K562 (cell line): ENCODE measurements at regions not wholly inside any gene's neighbourhood (a gene's known extent, or its start where the extent isn't known, plus 50 kb on each side); places are given as distances from the start of the nearest gene placed in this dataset.

Experiments
- ATF2 ChIP-seq: sonication (generic); formaldehyde crosslinking; IDR thresholded peaks from 2 replicates; pipeline ENCODE4 v1.8.1; 2022; ENCODE audit warnings: missing genetic modification reagents
- CBFA2T3 ChIP-seq: fragments of 450-650 bp; IDR thresholded peaks from 2 replicates; pipeline ENCODE4 v1.6.1; 2017
- CCAR2 ChIP-seq: fragments of 200-400 bp; formaldehyde crosslinking; IDR thresholded peaks from 2 replicates; pipeline ENCODE4 v1.6.1; 2017; ENCODE audit warnings: mild to moderate bottlenecking, low read depth, low read length
- CCNT2 ChIP-seq: IDR thresholded peaks from 2 replicates; pipeline ENCODE4 v1.6.1; 2011; ENCODE audit warnings: borderline replicate concordance, low read depth, mild to moderate bottlenecking, moderate library complexity, mixed read lengths, low read length; ENCODE audit not compliant: insufficient read length; ENCODE audit errors: extremely low read depth
- CEBPB ChIP-seq: fragments of 450-650 bp; IDR thresholded peaks from 2 replicates; pipeline ENCODE4 v1.6.1; 2016; ENCODE audit warnings: missing genetic modification characterization, missing compliant biosample characterization
- CXXC5 ChIP-seq: fragments of 250-450 bp; sonication (Bioruptor Pico); IDR thresholded peaks from 2 replicates; pipeline ENCODE4 v1.8.0; 2022; ENCODE audit warnings: inconsistent platforms, mild to moderate bottlenecking, moderate library complexity
- DNMT1 ChIP-seq: fragments of 450-650 bp; IDR thresholded peaks from 2 replicates; pipeline ENCODE4 v1.6.1; 2016; ENCODE audit warnings: antibody characterized with exemption, mild to moderate bottlenecking
- GATAD2B ChIP-seq: fragments of 450-650 bp; IDR thresholded peaks from 2 replicates; pipeline ENCODE4 v1.6.1; 2017; ENCODE audit warnings: mild to moderate bottlenecking, borderline replicate concordance
- ILF3 ChIP-seq: fragments of 450-650 bp; IDR thresholded peaks from 2 replicates; pipeline ENCODE4 v1.6.1; 2018; ENCODE audit warnings: antibody characterized with exemption, mild to moderate bottlenecking, moderate library complexity, borderline replicate concordance
- MED1 ChIP-seq: sonication (generic); formaldehyde crosslinking; IDR thresholded peaks from 2 replicates; pipeline ENCODE4 v1.8.1; 2023; ENCODE audit warnings: missing genetic modification reagents, borderline replicate concordance
- MEF2A ChIP-seq: IDR thresholded peaks from 2 replicates; pipeline ENCODE4 v1.6.1; 2011; ENCODE audit warnings: low read depth, mild to moderate bottlenecking, low read length, moderate library complexity; ENCODE audit not compliant: control insufficient read depth
- POLR2AphosphoS5 ChIP-seq: IDR thresholded peaks from 2 replicates; pipeline ENCODE4 v1.6.1; 2011; ENCODE audit warnings: mild to moderate bottlenecking, low read depth, low read length, moderate library complexity; ENCODE audit not compliant: control insufficient read depth, insufficient read depth
- PRMT5 ChIP-seq: sonication (generic); formaldehyde crosslinking; IDR thresholded peaks from 2 replicates; pipeline ENCODE4 v1.5.0; 2020; ENCODE audit warnings: missing genetic modification reagents
- RB1 ChIP-seq: fragments of 450-650 bp; IDR thresholded peaks from 2 replicates; pipeline ENCODE4 v1.6.1; 2017; ENCODE audit warnings: low read depth, mild to moderate bottlenecking
- RBM25 ChIP-seq: fragments of 200-400 bp; formaldehyde crosslinking; IDR thresholded peaks from 2 replicates; pipeline ENCODE4 v1.6.1; 2018; ENCODE audit warnings: low read length, low read depth, moderate library complexity; ENCODE audit not compliant: severe bottlenecking
- SP2 ChIP-seq: IDR thresholded peaks from 2 replicates; pipeline ENCODE4 v1.6.1; 2011; ENCODE audit warnings: mild to moderate bottlenecking, low read depth, low read length, moderate library complexity; ENCODE audit not compliant: poor library complexity, severe bottlenecking; ENCODE audit errors: extremely low read depth
- SPI1 ChIP-seq: IDR thresholded peaks from 2 replicates; pipeline ENCODE4 v1.6.1; 2011; ENCODE audit warnings: low read depth, low read length, control low read depth, borderline replicate concordance
- U2AF2 ChIP-seq: fragments of 200-400 bp; formaldehyde crosslinking; optimal IDR thresholded peaks from 2 replicates; pipeline ENCODE3; 2017; ENCODE audit warnings: low read depth, mild to moderate bottlenecking, low read length
- ZNF507 ChIP-seq: conservative IDR thresholded peaks from 2 replicates; pipeline ENCODE4 v1.6.1; 2017; ENCODE audit warnings: missing genetic modification characterization, missing compliant biosample characterization
- ZNF696 ChIP-seq: fragments of 250-450 bp; sonication (Bioruptor Pico); conservative IDR thresholded peaks from 2 replicates; pipeline ENCODE4 v1.4.0; 2020; ENCODE audit warnings: mild to moderate bottlenecking, moderate library complexity
- ZNF778 ChIP-seq: fragments of 450-650 bp; formaldehyde crosslinking; IDR thresholded peaks from 2 replicates; pipeline ENCODE4 v1.4.0; 2020; ENCODE audit warnings: mild to moderate bottlenecking, moderate library complexity
- TF ChIP-seq, protein P1 (sequence below): fragments of 450-650 bp; formaldehyde crosslinking; IDR thresholded peaks from 2 replicates; pipeline ENCODE4 v1.4.0; 2020; ENCODE audit warnings: mild to moderate bottlenecking, mixed read lengths
- TF ChIP-seq, protein P2 (sequence below): fragments of 450-650 bp; formaldehyde crosslinking; IDR thresholded peaks from 2 replicates; pipeline ENCODE4 v1.4.0; 2022; ENCODE audit warnings: missing genetic modification characterization
- TF ChIP-seq, protein P3 (sequence below): fragments of 450-650 bp; conservative IDR thresholded peaks from 2 replicates; pipeline ENCODE4 v1.6.1; 2016; ENCODE audit warnings: missing genetic modification characterization, low read depth, mild to moderate bottlenecking, missing compliant biosample characterization, moderate library complexity

DNA sequence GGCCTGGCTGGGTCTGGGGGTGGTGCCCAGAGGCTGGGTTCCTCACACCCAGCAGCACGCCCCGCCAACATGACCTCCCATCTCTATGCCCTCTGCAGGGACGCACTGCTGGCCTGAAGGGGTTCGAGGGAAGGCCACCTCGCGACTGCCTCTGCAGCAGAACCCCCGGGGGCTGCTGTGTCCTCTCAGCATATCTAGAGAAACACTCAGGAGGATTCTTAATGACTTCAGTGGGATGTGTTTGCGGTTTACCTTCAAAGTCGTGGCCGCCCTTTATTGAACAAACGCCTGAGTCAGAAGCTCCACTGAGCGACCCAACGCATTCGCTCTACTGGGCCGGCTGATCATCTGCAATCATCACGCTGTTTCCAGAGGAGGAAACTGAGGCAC lies 54.8 kb upstream of the GATA5 start (continued):
- no peak for TF ChIP-seq ZNF696 (CRISPR knock-in tag)
- TF ChIP-seq GATAD2B: 0 out of 2 replicates have a peak, but pooled peaks have one; percentile 23
- no peak for TF ChIP-seq CEBPB (tag)
- peak; percentile 57; the same call in 1 of the 2 replicates for TF ChIP-seq CBFA2T3
- TF ChIP-seq U2AF2: no peak
- no peak for TF ChIP-seq DNMT1
- no peak for TF ChIP-seq ILF3
- TF ChIP-seq, protein P1, sequence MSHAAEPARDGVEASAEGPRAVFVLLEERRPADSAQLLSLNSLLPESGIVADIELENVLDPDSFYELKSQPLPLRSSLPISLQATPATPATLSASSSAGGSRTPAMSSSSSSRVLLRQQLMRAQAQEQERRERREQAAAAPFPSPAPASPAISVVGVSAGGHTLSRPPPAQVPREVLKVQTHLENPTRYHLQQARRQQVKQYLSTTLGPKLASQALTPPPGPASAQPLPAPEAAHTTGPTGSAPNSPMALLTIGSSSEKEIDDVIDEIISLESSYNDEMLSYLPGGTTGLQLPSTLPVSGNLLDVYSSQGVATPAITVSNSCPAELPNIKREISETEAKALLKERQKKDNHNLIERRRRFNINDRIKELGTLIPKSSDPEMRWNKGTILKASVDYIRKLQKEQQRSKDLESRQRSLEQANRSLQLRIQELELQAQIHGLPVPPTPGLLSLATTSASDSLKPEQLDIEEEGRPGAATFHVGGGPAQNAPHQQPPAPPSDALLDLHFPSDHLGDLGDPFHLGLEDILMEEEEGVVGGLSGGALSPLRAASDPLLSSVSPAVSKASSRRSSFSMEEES: no peak
- TF ChIP-seq ATF2: no peak
- peak; percentile 47; the same call in 1 of the 2 replicates for TF ChIP-seq CXXC5 (CRISPR knock-in tag)
- TF ChIP-seq SP2: no peak
- TF ChIP-seq ZNF507: no peak
- TF ChIP-seq PRMT5: no peak
- no peak for TF ChIP-seq SPI1
- TF ChIP-seq CCAR2: no peak
- TF ChIP-seq, protein P2, sequence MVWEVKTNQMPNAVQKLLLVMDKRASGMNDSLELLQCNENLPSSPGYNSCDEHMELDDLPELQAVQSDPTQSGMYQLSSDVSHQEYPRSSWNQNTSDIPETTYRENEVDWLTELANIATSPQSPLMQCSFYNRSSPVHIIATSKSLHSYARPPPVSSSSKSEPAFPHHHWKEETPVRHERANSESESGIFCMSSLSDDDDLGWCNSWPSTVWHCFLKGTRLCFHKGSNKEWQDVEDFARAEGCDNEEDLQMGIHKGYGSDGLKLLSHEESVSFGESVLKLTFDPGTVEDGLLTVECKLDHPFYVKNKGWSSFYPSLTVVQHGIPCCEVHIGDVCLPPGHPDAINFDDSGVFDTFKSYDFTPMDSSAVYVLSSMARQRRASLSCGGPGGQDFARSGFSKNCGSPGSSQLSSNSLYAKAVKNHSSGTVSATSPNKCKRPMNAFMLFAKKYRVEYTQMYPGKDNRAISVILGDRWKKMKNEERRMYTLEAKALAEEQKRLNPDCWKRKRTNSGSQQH (CRISPR knock-in tag): no peak
- no peak for TF ChIP-seq MED1 (CRISPR knock-in tag)
- TF ChIP-seq ZNF778 (CRISPR knock-in tag): no peak
- TF ChIP-seq CCNT2: no peak
- TF ChIP-seq, protein P3, sequence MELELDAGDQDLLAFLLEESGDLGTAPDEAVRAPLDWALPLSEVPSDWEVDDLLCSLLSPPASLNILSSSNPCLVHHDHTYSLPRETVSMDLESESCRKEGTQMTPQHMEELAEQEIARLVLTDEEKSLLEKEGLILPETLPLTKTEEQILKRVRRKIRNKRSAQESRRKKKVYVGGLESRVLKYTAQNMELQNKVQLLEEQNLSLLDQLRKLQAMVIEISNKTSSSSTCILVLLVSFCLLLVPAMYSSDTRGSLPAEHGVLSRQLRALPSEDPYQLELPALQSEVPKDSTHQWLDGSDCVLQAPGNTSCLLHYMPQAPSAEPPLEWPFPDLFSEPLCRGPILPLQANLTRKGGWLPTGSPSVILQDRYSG: 0 out of 2 replicates have a peak, but pooled peaks have one; percentile 27
- no peak for TF ChIP-seq RB1
- TF ChIP-seq POLR2AphosphoS5: no peak
- no peak for TF ChIP-seq MEF2A
- no peak for TF ChIP-seq RBM25
